Fibroblast of pulmonary artery (primary cell): ENCODE measurements at regions not wholly inside any gene's neighbourhood (a gene's known extent, or its start where the extent isn't known, plus 50 kb on each side); places are given as distances from the start of the nearest gene placed in this dataset.
A peak's percentile ranks its signal among the peaks of the same experiment; 100 is the strongest.

ENCODE experiments used
- DNase-seq: peaks from one replicate; pipeline ENCODE4 v3.0.0-alpha.2; 2010; ENCODE audit warnings: low read depth
- H3K4me3 ChIP-seq: replicated peaks from 2 replicates; pipeline ENCODE4 v1.5.1; 2011; ENCODE audit warnings: low read depth, mild to moderate bottlenecking, control low read depth, low read length, moderate library complexity
- TF ChIP-seq, protein P1 (sequence below): IDR thresholded peaks from 2 replicates; pipeline ENCODE4 v1.5.1; 2011; ENCODE audit warnings: mild to moderate bottlenecking, control low read depth, low read length, inconsistent platforms; ENCODE audit errors: missing control alignments

DNA sequence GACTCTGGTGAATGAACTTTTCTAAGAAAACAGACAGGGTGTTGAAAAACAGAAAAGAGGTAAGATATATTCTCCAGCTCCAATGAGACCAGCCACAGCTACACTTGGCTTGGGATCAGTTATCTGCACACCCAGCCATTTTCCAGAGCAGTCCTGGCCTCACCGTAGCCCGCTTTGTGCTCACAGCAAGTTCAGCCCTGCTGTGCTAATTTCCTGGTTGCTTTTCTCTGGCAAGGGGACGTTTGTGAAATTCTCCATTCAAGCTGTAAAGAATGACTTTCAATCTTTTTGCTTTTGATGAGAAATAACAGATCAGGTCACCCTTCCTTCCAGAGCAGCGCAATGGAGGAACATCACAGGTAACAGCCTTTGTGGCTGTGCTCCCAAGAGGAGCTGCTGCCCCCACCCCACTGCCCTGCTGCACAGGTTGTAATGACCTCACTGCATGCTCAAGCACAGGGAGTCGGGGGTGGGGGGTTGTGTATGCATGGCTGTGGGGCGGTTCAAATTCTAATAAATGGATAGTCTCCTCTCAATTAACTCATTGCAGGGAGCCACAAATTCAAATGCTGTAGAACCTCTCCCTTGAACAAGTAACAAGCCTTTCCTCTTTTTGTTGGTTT is 516.6 kb upstream of the NBEA start:
- DNase-seq = no peak
- no peak overlapping the region for H3K4me3 ChIP-seq
- TF ChIP-seq, protein P1, sequence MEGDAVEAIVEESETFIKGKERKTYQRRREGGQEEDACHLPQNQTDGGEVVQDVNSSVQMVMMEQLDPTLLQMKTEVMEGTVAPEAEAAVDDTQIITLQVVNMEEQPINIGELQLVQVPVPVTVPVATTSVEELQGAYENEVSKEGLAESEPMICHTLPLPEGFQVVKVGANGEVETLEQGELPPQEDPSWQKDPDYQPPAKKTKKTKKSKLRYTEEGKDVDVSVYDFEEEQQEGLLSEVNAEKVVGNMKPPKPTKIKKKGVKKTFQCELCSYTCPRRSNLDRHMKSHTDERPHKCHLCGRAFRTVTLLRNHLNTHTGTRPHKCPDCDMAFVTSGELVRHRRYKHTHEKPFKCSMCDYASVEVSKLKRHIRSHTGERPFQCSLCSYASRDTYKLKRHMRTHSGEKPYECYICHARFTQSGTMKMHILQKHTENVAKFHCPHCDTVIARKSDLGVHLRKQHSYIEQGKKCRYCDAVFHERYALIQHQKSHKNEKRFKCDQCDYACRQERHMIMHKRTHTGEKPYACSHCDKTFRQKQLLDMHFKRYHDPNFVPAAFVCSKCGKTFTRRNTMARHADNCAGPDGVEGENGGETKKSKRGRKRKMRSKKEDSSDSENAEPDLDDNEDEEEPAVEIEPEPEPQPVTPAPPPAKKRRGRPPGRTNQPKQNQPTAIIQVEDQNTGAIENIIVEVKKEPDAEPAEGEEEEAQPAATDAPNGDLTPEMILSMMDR = no peak

DNA sequence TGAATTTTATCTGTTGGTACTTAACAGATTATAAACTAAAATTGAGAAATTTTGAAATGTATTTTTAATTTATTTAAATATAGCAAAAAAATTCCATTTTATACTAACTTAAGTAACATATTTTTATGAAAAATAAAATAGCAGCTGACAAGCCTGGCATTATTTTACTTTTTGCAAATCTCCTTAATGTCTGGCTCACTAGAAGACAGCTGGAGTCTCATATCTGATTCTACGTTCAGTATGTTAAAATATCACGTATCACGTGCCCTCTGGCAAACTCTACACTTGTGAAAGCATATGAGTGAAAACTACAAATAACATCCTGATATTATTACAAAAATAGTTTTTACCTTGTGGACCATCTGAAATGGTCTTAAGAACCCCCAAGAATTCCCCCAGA is 513.2 kb upstream of the NBEA start:
- DNase-seq = no peak
- H3K4me3 ChIP-seq = no peak overlapping the region
- TF ChIP-seq, protein P1 = no peak

DNA sequence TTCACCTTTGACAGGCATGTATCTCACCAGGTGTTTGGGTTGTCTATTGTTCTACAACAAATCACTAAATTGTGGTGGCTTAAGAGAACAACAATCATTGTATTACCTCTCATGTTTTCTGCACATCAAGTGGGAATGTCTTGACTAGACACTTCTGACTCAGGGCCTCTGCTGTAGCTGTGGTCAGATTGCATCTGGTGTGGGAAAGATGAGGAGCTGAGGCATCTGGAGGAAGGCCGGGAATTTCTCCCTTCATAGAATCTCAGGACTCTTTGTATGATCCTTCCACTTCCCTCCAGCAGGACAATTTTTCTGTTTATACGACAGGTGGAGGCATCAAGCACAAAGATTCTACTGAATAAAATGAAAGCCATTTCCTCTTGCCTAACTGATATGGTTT is 511.8 kb upstream of the NBEA start:
- TF ChIP-seq, protein P1 = no peak
- DNase-seq = peak; percentile 9
- no peak overlapping the region for H3K4me3 ChIP-seq

DNA sequence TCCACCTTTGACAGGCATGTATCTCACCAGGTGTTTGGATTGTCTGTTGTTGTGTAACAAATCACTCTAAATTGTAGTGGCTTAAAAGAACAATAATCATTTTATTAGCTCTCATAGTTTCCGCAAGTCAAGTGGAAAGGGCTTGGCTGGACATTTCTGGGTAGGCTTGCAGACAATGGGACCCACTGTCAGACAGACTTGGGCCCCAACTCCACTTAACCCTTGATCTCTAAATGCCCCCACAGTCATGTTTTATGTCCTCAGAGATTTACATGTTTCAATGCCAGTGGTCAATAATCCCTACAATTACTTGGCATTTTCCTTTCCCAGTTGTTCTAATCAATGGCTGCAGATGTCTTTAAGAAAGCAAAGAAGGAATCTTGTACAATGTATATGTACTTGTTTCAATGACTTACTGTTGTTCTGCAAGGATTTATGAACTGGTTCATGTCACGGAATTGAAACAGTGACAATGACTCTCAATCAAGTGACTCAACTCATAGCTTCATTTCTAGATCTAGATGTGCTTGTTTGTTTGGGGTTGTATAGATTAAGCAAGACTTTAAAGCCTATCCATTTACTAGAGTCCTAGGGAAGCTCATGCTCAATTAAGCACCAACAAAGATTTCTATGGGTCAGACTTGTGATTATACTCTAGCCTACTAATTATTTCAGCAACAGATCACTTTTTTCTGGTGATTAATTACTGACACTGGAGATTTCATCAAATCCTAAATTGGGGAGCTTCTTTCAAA is 510.1 kb upstream of the NBEA start:
- H3K4me3 ChIP-seq = no peak overlapping the region
- DNase-seq = no peak
- TF ChIP-seq, protein P1 = no peak

DNA sequence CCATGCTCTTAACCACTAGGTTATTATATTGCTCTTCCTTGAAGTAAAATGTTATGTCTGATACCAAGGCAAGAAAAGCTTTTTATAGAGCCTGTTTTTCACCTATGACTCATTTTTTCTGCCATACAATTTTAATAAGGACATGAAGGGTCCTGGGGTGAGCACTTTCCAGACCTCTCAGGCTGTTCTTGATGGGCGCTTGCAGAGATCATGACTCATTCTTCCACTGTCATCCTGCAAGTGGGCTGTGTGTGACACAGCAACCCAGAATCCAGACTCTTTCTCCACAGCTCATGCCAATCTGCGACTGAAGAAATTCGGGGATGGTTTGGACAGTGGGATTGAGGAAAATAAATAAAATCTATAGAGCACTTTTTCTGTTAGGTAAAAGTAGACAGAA is 506.7 kb upstream of the NBEA start:
- no peak overlapping the region for H3K4me3 ChIP-seq
- DNase-seq = peak; percentile 32
- TF ChIP-seq, protein P1 = no peak

DNA sequence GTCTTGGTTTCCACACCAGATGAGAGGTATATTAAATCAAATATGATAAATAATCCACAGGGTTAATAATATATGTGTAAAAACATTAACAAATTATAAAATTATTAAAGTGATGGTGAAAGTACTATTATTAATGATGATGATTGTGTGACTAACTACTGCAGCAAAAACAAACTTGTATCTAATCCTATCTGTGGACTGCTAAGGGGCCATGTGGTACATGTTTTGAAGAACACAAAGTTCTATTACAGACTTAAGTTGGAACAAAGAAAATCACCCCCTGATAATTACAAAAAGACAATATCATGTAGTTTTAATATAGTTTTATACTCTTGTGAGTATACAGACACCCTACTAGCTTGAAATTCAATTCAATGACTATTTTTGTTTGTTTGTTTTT is 504.2 kb upstream of the NBEA start:
- TF ChIP-seq, protein P1 = no peak
- no peak overlapping the region for H3K4me3 ChIP-seq
- DNase-seq = no peak

DNA sequence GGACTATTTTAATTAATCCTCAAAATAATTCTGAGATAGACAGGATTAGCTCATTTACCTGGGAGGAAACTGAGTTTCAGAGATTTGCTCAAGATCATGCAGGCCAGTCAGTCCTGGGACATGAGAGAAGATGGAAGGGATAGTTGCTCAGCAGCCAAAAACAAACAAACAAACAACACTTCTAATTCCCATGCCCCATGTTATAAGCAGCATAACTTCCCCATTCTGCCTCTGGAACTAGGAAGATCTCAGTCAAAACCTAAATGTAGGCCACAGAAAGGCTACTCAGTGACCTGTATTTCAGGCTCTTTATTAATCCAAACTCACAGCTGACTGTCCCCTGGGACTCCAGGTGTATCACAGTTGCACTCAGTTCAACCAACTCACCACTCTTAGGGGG is 489.2 kb upstream of the NBEA start:
- H3K4me3 ChIP-seq = no peak overlapping the region
- TF ChIP-seq, protein P1 = no peak
- no peak for DNase-seq
